T-helper 1 cell treated with Interleukin-12 subunit alpha and Interleukin-12 subunit beta and Interleukin-4 antibody, amounts not matched to agents 30 μg/mL and 1 μg/mL, for 36 hours (primary cell): ENCODE measurements at regions not wholly inside any gene's neighbourhood (a gene's known extent, or its start where the extent isn't known, plus 50 kb on each side); places are given as distances from the start of the nearest gene placed in this dataset.

ENCODE experiments used
- H3K27ac Mint-ChIP-seq: one replicate; pipeline ENCODE4 v1.8.0; 2021; ENCODE audit warnings: mild to moderate bottlenecking, mixed read lengths
- H3K27me3 Mint-ChIP-seq: one replicate; pipeline ENCODE4 v1.8.0; 2021; ENCODE audit warnings: low read depth, mixed read lengths
- H3K36me3 Mint-ChIP-seq: one replicate; pipeline ENCODE4 v1.8.0; 2021; ENCODE audit warnings: low read depth, mixed read lengths
- H3K4me1 Mint-ChIP-seq: one replicate; pipeline ENCODE4 v1.8.0; 2021; ENCODE audit warnings: low read depth, mixed read lengths
- H3K4me3 Mint-ChIP-seq: one replicate; pipeline ENCODE4 v1.8.0; 2021; ENCODE audit warnings: mild to moderate bottlenecking, moderate library complexity, mixed read lengths
- H3K9me3 Mint-ChIP-seq: one replicate; pipeline ENCODE4 v1.8.0; 2021; ENCODE audit warnings: mixed read lengths

DNA sequence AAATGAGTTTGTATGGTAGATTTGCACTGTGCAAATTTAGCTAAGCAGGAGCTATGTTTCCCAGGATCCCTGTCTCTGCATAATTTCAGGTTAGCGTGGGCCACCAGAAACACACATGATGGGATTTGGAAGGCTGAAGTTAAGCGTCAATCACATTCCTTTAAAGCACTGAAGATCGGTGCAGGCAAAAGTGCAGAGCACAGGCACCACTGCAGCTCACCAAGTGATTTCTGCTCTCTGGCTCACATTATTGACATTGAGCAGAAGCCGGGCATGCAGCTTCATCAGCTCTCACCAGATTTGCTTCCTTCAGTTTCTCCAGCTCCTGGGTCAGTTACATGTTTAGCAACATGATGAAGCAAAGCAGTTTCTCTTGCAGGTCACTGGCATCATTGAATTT, 256.4 kb upstream of the TGFBR2 start:
- H3K36me3 Mint-ChIP-seq = peaks cover 12% of the 10 kb centered on the region
- H3K4me1 Mint-ChIP-seq = peaks cover 83% of the 10 kb centered on the region
- H3K4me3 Mint-ChIP-seq = no peak overlapping the region
- H3K27ac Mint-ChIP-seq = no peak overlapping the region
- no peaks in the 10 kb centered on the region for H3K9me3 Mint-ChIP-seq
- H3K27me3 Mint-ChIP-seq = peaks cover 18% of the 10 kb centered on the region

DNA sequence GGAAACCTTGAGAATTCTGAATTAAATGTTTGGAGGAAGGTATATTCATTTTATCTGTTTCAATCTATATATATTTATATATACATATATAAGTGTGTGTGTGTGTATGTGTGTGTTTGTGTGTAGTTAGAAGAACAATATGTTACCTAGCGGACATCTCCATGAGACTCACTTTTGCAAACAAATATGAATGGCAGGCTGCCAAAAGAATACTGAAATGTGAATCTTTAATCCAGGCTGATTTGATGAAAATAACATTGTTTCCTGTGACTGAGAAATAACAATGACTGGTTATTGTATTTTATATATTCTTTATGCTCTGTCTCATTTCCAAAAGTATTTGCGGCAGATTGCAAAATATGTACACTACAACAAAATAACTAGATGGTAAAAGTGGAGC, 255.5 kb upstream of the TGFBR2 start:
- Mint-ChIP-seq H3K27me3 (peaks cover 21% of the 10 kb centered on the region), H3K4me3 (no peak overlapping the region), H3K4me1 (peaks cover 82% of the 10 kb centered on the region), H3K36me3 (peaks cover 8% of the 10 kb centered on the region), H3K9me3 (no peaks in the 10 kb centered on the region), H3K27ac (no peak overlapping the region)

DNA sequence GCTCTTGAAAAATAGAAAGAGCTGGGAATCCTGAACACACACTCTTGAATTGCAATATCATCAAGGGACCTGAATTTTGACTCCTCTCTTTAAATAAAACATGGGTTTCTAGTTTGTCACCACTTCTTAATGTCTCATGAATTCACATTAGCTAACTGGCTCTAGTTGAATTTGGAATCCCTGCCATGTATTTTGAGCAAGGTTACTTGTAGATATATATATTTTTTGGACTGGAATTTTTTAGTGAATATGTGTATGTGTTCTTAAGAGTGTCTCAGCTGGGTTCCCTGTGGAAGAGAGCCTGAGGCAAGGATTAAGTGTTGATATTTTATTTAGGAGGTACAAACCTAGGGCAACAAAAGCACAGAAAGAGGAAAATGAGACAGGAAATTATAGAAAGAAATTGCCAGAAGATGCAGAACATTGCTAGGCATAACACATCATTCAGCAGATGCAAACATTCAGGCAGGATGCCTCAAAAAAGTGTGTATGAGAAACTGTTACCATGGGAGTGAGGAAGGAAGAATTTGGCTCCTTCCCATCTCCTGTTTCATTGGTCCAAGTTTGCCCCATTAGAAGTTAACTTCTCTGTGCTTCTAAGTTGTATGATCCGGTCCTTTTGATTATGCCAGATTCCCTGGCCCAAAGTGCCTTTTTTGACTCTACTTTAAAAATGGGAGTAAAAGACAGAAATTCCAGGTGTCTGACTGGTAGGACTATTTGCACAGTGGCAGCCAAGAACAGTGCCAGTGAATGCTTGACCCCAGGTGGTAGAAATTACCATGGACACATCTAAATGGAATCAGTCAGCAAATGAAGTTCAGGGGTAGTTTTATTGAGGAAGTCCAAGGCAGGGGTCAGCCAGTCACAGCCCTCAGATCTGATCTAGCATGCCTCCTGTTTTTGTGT, 253.7 kb upstream of the TGFBR2 start:
- Mint-ChIP-seq H3K4me3 (peak overlapping the region; percentile 40), H3K27ac (no peak overlapping the region), H3K36me3 (peaks cover 8% of the 10 kb centered on the region), H3K4me1 (peaks cover 68% of the 10 kb centered on the region), H3K27me3 (peaks cover 27% of the 10 kb centered on the region), H3K9me3 (no peaks in the 10 kb centered on the region)

DNA sequence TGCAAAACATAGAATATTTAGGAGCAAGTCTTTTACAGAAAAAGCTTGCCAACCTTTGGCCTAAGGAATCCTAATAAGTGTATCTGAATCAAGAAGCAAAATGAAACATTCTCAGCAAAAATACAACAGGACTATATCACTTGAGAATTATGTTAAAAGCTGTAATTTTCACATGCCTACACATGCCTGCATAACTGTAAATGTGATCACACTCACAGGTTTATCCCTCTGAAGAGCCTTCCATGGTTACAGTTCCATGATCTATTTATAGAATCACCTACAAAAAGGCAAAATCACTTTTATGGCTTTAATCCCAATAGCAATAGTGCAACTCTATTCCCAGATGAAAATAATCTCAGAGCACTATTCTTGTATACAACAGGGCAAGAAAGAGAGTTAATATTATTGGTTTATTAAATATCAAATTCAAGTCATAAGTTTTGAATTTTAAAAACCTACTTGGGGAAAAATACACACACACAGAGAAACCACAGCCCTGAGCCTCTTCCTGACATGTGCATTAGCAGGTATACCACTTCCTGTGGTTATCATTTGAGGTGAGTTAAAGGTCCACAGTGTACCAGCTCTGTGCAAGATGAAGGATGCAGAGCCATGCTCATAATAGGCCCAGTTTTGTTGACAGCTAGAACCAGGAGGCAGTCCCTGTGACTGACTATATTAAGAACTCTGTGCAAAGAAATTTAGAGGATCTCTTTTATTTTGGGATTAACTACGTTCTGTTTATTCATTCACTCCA, 252.5 kb upstream of the TGFBR2 start:
- H3K9me3 Mint-ChIP-seq = no peaks in the 10 kb centered on the region
- peaks cover 60% of the 10 kb centered on the region for H3K4me1 Mint-ChIP-seq
- H3K4me3 Mint-ChIP-seq = peak overlapping the region; percentile 60
- peaks cover 8% of the 10 kb centered on the region for H3K36me3 Mint-ChIP-seq
- peaks cover 31% of the 10 kb centered on the region for H3K27me3 Mint-ChIP-seq
- peak overlapping the region; percentile 66 for H3K27ac Mint-ChIP-seq

DNA sequence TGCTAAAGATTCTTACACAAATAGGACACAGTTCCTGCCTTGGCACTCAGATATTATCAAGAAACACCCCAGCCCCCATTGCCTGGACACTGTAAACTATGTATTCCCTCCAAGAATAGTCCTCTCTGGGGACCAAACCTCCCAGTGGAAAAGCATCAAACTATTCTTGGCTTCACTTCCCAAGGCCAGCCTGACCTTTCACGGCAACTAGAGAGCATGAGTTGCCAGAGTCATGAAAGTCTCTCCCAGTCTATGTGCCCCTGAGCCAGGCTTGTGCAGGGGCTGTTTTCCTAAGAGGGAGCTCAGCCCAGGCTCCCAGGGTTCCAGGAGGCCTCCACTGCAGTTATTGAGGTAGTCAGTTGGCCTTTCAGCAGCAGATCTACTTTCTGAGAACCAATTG, 251.9 kb upstream of the TGFBR2 start:
- Mint-ChIP-seq H3K9me3 (no peaks in the 10 kb centered on the region), H3K4me3 (peak overlapping the region; percentile 19), H3K4me1 (peaks cover 54% of the 10 kb centered on the region), H3K36me3 (peaks cover 8% of the 10 kb centered on the region), H3K27ac (peak overlapping the region; percentile 66), H3K27me3 (peaks cover 31% of the 10 kb centered on the region)

DNA sequence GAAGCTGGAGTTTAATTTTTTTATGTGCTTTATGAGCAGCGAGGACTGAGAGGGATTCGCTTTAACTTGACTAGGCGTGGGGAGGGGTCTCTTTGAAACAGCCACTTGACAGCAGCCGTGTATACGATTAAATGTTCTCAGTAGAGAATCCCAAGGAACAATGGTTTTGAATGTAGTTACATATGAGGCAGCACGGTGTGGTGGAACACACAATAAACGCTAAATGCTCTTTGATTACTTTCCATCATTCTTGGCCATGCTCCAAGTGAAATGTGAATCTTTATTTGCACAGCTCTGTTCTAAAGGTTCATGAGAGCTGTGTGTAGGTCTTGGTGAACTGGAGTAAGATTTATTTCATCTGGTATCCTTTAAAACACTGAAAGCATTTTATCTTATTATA, 251.4 kb upstream of the TGFBR2 start:
- Mint-ChIP-seq H3K36me3 (peaks cover 8% of the 10 kb centered on the region), H3K27me3 (peaks cover 31% of the 10 kb centered on the region), H3K4me3 (no peak overlapping the region), H3K9me3 (no peaks in the 10 kb centered on the region), H3K27ac (no peak overlapping the region), H3K4me1 (peaks cover 49% of the 10 kb centered on the region)

DNA sequence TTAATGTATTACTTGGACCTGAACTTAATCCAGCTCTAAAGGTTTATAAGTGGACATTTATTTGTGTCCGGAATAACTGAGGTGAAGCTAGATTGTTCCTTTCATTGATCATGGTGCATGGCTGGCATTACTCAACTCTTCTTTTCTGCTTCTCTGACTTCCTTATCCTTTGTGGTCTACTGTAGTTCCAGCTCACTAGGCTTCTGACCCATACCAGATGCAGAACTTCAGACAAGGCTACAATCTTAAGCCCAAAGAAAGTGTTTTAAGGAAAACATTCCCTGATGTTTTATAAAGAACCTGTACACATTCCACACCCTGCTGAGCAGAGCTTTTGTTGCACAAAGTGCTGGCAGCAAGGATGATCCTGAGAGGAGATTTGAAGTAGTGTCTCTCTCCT, 250.8 kb upstream of the TGFBR2 start:
- peaks cover 29% of the 10 kb centered on the region for H3K27me3 Mint-ChIP-seq
- peaks cover 5% of the 10 kb centered on the region for H3K36me3 Mint-ChIP-seq
- H3K4me1 Mint-ChIP-seq = peaks cover 44% of the 10 kb centered on the region
- H3K4me3 Mint-ChIP-seq = no peak overlapping the region
- H3K9me3 Mint-ChIP-seq = no peaks in the 10 kb centered on the region
- peak overlapping the region; percentile 21 for H3K27ac Mint-ChIP-seq

DNA sequence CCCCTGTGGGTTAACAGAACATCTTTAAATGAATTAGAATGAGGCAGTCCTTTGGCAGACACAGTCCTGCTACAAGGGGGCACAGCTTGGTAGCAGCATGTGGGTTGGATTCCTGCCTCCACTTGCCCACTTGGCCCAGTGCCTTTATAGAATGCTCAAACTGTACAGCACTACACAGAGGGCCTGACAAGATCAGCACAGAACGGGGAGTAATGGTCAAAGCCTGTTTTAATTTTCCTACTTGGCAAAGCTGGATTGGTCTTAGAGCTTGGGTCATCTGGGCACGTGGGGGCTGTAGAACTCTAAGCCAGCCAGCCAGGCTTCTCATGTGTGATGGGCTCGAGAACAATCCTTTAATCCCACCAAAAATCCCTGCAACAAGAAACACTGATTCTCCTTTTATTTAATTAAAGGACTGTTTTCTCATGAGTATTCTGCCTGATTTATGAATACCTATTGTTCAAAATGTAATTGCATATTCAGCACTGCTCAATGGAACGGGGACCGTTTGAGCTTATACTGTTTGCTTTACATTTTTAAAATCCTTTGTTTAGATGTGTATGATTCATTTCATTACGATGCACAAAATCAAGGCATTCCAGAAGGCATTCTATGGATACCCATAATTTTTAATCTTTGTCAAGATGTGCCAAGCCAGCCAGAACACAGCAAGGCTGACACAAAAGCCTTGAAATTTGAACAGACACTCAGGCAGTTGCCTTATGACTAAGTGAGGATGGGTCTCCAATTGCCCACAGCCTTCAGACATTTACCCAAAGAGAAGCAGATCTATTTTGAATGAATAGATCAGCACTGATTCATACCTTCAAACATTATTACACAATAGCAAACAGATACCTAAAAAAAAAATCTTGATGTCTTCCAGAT, 249.3 kb upstream of the TGFBR2 start:
- Mint-ChIP-seq H3K27me3 (peaks cover 20% of the 10 kb centered on the region), H3K4me1 (peaks cover 38% of the 10 kb centered on the region)

DNA sequence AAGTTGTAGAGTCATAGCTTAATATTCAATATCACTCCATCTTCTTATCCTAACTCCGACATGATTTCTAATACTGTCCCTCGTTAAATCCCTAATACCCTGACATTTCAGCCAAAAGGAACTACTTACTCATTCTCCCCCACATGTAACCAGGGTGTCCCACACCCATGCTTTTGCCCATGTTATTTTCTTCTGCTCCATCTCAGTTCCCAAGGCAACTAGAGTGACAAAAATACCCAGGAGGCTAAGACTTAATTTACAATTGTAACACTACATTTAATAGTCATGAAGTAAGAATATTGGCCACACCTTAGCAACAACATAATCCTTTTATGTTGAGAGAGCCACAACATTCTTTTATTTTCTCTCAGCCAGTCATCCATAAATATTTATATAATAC, 248.5 kb upstream of the TGFBR2 start:
- peaks cover 14% of the 10 kb centered on the region for H3K27me3 Mint-ChIP-seq
- no peak overlapping the region for H3K27ac Mint-ChIP-seq

More for the DNA sequence above, 249.3 kb upstream of the TGFBR2 start:
- Mint-ChIP-seq H3K9me3 (no peaks in the 10 kb centered on the region), H3K4me3 (no peak overlapping the region), H3K36me3 (peaks cover 3% of the 10 kb centered on the region), H3K27ac (no peak overlapping the region)

DNA sequence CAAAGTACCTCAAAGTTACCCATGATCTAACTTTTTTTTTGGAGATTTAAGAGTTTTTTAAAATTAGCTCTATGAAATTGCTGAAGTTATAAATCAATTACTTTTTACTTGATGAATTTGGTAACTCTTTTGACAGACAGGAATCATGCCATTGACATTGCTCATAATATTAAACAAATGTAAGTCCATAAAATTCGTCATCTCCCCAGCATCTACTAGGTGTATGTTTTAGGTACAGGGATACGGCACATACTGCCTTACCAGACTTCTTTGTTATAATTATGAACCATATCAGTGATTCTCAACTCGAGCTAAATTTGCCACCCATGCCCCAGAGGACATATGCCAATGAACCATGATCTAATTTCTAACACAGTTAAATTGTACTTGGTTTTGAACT, 247.5 kb upstream of the TGFBR2 start:
- H3K27ac Mint-ChIP-seq = no peak overlapping the region
- no peak overlapping the region for H3K4me3 Mint-ChIP-seq
- H3K4me1 Mint-ChIP-seq = peaks cover 23% of the 10 kb centered on the region
- H3K36me3 Mint-ChIP-seq = peaks cover 6% of the 10 kb centered on the region
- peaks cover 14% of the 10 kb centered on the region for H3K27me3 Mint-ChIP-seq
- peaks cover 6% of the 10 kb centered on the region for H3K9me3 Mint-ChIP-seq

More for the DNA sequence above, 248.5 kb upstream of the TGFBR2 start:
- peaks cover 5% of the 10 kb centered on the region for H3K9me3 Mint-ChIP-seq
- H3K36me3 Mint-ChIP-seq = peaks cover 5% of the 10 kb centered on the region
- H3K4me3 Mint-ChIP-seq = no peak overlapping the region
- H3K4me1 Mint-ChIP-seq = peaks cover 30% of the 10 kb centered on the region

DNA sequence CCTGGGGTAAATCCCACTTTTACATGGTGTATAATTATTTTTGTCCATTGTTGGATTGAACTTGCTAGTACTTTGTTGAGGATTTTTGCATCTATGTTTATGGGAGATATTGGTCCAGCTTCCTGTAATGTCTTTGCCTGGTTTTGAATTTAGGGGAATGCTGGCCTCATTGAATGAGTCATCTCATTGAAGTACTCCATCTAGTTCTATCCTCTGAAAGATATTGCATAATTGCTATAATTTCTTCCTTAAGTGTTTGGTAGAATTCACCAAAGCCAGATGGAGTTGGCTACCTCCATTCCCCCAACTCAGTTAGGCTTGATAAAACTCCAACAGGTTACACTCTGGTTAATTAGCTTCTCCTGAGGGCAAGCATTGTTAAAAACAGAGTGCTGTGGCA, 237.4 kb upstream of the TGFBR2 start:
- no peak overlapping the region for H3K27ac Mint-ChIP-seq
- peaks cover 6% of the 10 kb centered on the region for H3K27me3 Mint-ChIP-seq

DNA sequence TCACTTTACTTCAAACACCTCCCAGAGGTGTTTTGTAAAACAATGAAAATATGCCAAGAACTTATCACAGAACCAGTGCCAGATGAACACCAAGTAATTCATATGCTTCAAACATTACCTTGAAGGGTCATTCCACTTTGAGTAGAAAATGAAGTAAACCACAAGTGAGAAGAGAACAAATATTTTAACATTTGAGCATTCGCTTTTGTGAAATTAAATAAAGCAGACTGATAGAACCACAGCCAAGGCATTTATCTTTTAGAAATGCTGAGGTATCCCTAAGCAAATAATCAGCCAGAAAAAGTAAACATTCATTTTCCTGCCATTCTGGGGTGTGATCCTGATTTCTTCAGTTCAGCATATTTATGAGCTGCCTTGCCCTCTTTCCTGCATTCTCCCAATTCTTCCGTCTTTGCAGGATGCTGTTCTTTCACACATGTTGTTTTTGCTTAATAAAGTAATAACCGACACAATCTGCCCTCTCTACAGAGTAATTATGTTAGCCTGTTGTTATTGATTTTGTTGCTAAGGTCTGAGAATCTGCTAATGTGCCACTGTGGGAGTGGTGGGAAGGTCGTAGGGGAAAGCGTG, 235.6 kb upstream of the TGFBR2 start:
- no peak overlapping the region for H3K27ac Mint-ChIP-seq
- peaks cover 21% of the 10 kb centered on the region for H3K9me3 Mint-ChIP-seq
- H3K4me3 Mint-ChIP-seq = no peak overlapping the region
- H3K36me3 Mint-ChIP-seq = peaks cover 5% of the 10 kb centered on the region
- peaks cover 7% of the 10 kb centered on the region for H3K27me3 Mint-ChIP-seq
- no peaks in the 10 kb centered on the region for H3K4me1 Mint-ChIP-seq

More for the DNA sequence above, 237.4 kb upstream of the TGFBR2 start:
- Mint-ChIP-seq H3K4me3 (no peak overlapping the region), H3K4me1 (no peaks in the 10 kb centered on the region), H3K36me3 (peaks cover 7% of the 10 kb centered on the region), H3K9me3 (peaks cover 21% of the 10 kb centered on the region)

DNA sequence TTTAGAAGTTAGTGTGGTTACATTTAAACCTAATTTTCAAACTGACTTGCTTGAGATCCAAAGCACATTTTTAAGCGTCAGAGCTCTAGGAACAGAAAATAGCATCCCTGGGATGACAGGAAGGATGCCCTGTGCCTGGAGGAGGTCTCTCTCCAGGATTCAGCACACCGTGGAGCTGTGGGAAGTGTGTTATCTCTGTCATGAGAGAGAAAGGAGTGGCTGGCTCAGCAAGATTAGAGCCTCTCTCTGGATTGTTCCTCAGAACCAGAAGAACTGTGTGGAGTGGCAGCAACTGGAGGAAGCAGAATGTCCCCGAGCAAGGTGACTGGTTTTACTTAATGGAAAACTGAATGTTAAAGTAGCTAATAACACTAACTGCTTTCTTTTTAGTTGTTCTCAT, 233.6 kb upstream of the TGFBR2 start:
- Mint-ChIP-seq H3K27me3 (peaks cover 7% of the 10 kb centered on the region), H3K4me3 (no peak overlapping the region), H3K4me1 (no peaks in the 10 kb centered on the region), H3K27ac (no peak overlapping the region), H3K9me3 (peaks cover 22% of the 10 kb centered on the region), H3K36me3 (peaks cover 3% of the 10 kb centered on the region)

DNA sequence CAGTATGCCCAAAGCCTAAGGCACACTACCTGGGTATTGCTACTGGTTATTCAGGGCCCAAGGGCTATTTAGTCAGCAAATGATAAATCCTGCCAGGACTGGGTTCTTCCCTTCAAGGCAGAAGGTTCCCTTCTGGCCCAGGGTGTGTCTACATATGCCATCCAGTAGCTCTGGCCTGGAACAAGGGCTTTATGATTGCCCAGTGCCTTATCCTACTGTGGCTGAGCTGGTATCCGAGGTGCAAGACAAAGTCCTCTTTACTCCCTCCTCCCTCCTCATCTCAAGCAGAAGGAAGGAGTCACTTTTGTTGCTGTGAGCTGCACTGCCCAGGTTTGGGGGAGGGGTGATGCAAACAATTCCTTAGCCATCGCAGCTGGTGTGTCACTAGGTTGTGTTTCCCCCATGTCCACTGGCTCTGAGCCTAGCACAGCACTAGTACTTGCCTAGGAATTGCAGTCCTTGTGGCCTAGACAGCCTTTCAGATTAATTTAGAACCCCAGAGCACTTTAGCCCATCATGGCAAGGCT, 221.8 kb upstream of the TGFBR2 start:
- Mint-ChIP-seq H3K36me3 (peaks cover 16% of the 10 kb centered on the region), H3K9me3 (peaks cover 34% of the 10 kb centered on the region), H3K4me1 (peaks cover 2% of the 10 kb centered on the region), H3K27me3 (no peaks in the 10 kb centered on the region), H3K4me3 (no peak overlapping the region), H3K27ac (no peak overlapping the region)
